Endodermal cell (in vitro differentiated cells): ENCODE measurements at regions not wholly inside any gene's neighbourhood (a gene's known extent, or its start where the extent isn't known, plus 50 kb on each side); places are given as distances from the start of the nearest gene placed in this dataset.
A peak's percentile ranks its signal among the peaks of the same experiment; 100 is the strongest.

Source experiments
- DNase-seq: peaks from one replicate; pipeline ENCODE4 v3.0.0-alpha.2; 2017
- H3K27ac ChIP-seq: 2 replicates; pipeline ENCODE4 v1.5.1; 2013; ENCODE audit warnings: mild to moderate bottlenecking, low read depth, low read length, moderate library complexity
- H3K27me3 ChIP-seq: 2 replicates; pipeline ENCODE4 v1.6.1; 2013; ENCODE audit warnings: mild to moderate bottlenecking, low read length, moderate library complexity; ENCODE audit not compliant: insufficient read depth, control insufficient read depth, poor library complexity, severe bottlenecking
- H3K36me3 ChIP-seq: 2 replicates; pipeline ENCODE4 v1.7.0; 2013; ENCODE audit warnings: mild to moderate bottlenecking, low read length, moderate library complexity; ENCODE audit not compliant: control insufficient read depth, insufficient read depth
- H3K4me1 ChIP-seq: one replicate; pipeline ENCODE4 v1.7.0; 2013; ENCODE audit warnings: low read length; ENCODE audit not compliant: control insufficient read depth, insufficient read depth
- H3K4me3 ChIP-seq: 2 replicates; pipeline ENCODE4 v1.5.1; 2013; ENCODE audit warnings: mild to moderate bottlenecking, low read length, moderate library complexity
- H3K9ac ChIP-seq: 2 replicates; pipeline ENCODE4 v1.6.1; 2013; ENCODE audit warnings: mild to moderate bottlenecking, low read length, moderate library complexity; ENCODE audit not compliant: poor library complexity, severe bottlenecking; ENCODE audit errors: extremely low read depth
- H3K9me3 ChIP-seq: 2 replicates; pipeline ENCODE4 v1.6.1; 2013; ENCODE audit warnings: mild to moderate bottlenecking, low read length, moderate library complexity; ENCODE audit not compliant: control insufficient read depth
- H3K27ac Mint-ChIP-seq: 2 replicates; pipeline ENCODE4 v1.8.0; 2020; ENCODE audit warnings: mixed read lengths
- H3K27me3 Mint-ChIP-seq: 2 replicates; pipeline ENCODE4 v1.8.0; 2021; ENCODE audit warnings: mild to moderate bottlenecking, mixed read lengths; ENCODE audit not compliant: insufficient read depth
- H3K36me3 Mint-ChIP-seq: 2 replicates; pipeline ENCODE4 v1.8.0; 2020; ENCODE audit warnings: low read depth, mixed read lengths
- H3K4me1 Mint-ChIP-seq: 2 replicates; pipeline ENCODE4 v1.8.0; 2020; ENCODE audit warnings: mixed read lengths
- H3K4me3 Mint-ChIP-seq: 2 replicates; pipeline ENCODE4 v1.8.0; 2020; ENCODE audit warnings: mild to moderate bottlenecking, moderate library complexity, mixed read lengths
- H3K9me3 Mint-ChIP-seq: 2 replicates; pipeline ENCODE4 v1.8.0; 2020; ENCODE audit warnings: mild to moderate bottlenecking, mixed read lengths
- whole genome bisulfite sequencing, 2 experiments: methylation state at CpG; one replicate each; pipeline versions ENCODE4 v1.1.5 to v1.1.7; 2013; ENCODE audit warnings: missing lambda C conversion rate in 2 of 2, mixed read lengths in 1 of 2; ENCODE audit not compliant: insufficient coverage in 1 of 2, insufficient read length in 1 of 2; 5-methylcytosine and 5-hydroxymethylcytosine counted together
- TF ChIP-seq, protein P1 (sequence below): fragments of 200-600 bp; sonication (generic); conservative IDR thresholded peaks from 2 replicates; pipeline ENCODE4 v1.5.0; 2021; ENCODE audit warnings: antibody characterized with exemption, mild to moderate bottlenecking

GRCh38 chr19:28583242-28583641, 629.7 kb downstream of the UQCRFS1 start:
- Histone ChIP-seq H3K4me3 (no peak overlapping the region), H3K4me1 (no peaks in the 10 kb centered on the region), H3K27me3 (no peaks in the 10 kb centered on the region), H3K27ac (no peak overlapping the region), H3K9me3 (no peaks in the 10 kb centered on the region), H3K9ac (no peak overlapping the region), H3K36me3 (no peaks in the 10 kb centered on the region)
- no peaks in the 10 kb centered on the region for H3K9me3 Mint-ChIP-seq
- no peaks in the 10 kb centered on the region for H3K36me3 Mint-ChIP-seq
- 93 to 96% methylated on average over 3 of the region's 3 CpGs for WGBS, 2 experiments
- DNase-seq, result no peak
- H3K27ac Mint-ChIP-seq, result no peak overlapping the region
- H3K4me1 Mint-ChIP-seq, result peaks cover 18% of the 10 kb centered on the region
- H3K27me3 Mint-ChIP-seq, result no peaks in the 10 kb centered on the region
- TF ChIP-seq, protein P1, sequence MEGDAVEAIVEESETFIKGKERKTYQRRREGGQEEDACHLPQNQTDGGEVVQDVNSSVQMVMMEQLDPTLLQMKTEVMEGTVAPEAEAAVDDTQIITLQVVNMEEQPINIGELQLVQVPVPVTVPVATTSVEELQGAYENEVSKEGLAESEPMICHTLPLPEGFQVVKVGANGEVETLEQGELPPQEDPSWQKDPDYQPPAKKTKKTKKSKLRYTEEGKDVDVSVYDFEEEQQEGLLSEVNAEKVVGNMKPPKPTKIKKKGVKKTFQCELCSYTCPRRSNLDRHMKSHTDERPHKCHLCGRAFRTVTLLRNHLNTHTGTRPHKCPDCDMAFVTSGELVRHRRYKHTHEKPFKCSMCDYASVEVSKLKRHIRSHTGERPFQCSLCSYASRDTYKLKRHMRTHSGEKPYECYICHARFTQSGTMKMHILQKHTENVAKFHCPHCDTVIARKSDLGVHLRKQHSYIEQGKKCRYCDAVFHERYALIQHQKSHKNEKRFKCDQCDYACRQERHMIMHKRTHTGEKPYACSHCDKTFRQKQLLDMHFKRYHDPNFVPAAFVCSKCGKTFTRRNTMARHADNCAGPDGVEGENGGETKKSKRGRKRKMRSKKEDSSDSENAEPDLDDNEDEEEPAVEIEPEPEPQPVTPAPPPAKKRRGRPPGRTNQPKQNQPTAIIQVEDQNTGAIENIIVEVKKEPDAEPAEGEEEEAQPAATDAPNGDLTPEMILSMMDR, result no peak
- no peak overlapping the region for H3K4me3 Mint-ChIP-seq

- TF ChIP-seq, protein P1, result no peak
- 57 to 77% methylated on average over 2 of the region's 2 CpGs for WGBS, 2 experiments
Observed at GRCh38 chr19:28582796-28583195, 630.2 kb downstream of the UQCRFS1 start.

DNA sequence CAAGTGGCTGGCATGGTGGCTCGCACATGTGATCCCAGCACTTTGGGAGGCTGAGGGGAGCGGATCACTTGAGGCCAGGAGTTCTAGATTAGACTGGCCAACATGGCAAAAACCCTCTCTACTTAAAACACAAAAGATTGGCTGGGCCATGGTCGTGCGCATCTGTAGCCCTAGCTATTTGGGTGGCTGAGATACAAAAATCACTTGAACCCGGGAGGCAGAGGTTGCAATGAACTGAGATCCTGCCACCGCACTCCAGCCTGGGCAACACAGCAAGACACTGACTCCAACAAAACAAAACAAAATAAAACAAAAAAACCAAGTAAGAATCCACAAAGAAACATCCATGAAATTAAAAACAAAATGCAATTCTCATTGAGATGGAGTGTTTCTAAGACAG, 630.6 kb downstream of the UQCRFS1 start:
- Mint-ChIP-seq H3K36me3 (no peaks in the 10 kb centered on the region), H3K9me3 (no peaks in the 10 kb centered on the region), H3K27me3 (no peaks in the 10 kb centered on the region), H3K4me3 (no peak overlapping the region), H3K27ac (no peak overlapping the region), H3K4me1 (peaks cover 18% of the 10 kb centered on the region)
- Histone ChIP-seq H3K36me3 (no peaks in the 10 kb centered on the region), H3K27me3 (no peaks in the 10 kb centered on the region), H3K4me1 (no peaks in the 10 kb centered on the region), H3K9ac (no peak overlapping the region), H3K27ac (no peak overlapping the region), H3K9me3 (no peaks in the 10 kb centered on the region), H3K4me3 (no peak overlapping the region)
- WGBS, 2 experiments, result 95 to 98% methylated on average over 5 to 6 of the region's 6 CpGs
- TF ChIP-seq, protein P1, result no peak
- DNase-seq, result no peak

More at GRCh38 chr19:28582796-28583195, 630.2 kb downstream of the UQCRFS1 start:
- Mint-ChIP-seq H3K36me3 (no peaks in the 10 kb centered on the region), H3K9me3 (no peaks in the 10 kb centered on the region), H3K27me3 (no peaks in the 10 kb centered on the region), H3K27ac (no peak overlapping the region), H3K4me3 (no peak overlapping the region), H3K4me1 (peaks cover 18% of the 10 kb centered on the region)
- Histone ChIP-seq H3K4me1 (no peaks in the 10 kb centered on the region), H3K4me3 (no peak overlapping the region), H3K27ac (no peak overlapping the region), H3K9me3 (no peaks in the 10 kb centered on the region), H3K27me3 (no peaks in the 10 kb centered on the region), H3K36me3 (no peaks in the 10 kb centered on the region), H3K9ac (no peak overlapping the region)
- DNase-seq, result peak; percentile 26
